ENCODE measurements at regions not wholly inside any gene's neighbourhood (a gene's known extent, or its start where the extent isn't known, plus 50 kb on each side); places are given as distances from the start of the nearest gene placed in this dataset.
"Not testable (repeated sequence)": the region's sequence is repeated elsewhere in the genome, so short reads cannot be mapped to it uniquely, and the experiment has no call there.

DNA sequence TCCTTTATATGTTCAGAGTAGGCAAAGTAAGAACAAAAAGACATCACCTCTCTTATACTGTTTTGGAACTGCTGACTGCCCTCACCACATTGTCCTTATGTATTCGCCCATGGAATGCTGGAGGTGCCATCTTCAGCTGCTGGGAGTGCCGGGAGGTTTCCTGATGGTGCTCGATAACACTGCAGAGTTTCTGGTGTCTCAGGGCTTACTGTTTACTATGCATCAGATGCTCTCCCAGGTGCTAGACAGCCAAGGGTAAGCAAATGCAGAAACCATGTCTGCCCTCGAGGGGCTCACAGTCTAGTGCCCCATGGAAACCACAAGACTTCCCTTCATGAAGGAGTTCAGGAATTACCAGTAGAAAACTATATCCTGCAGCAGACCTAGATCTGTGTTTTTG lies 70.1 kb upstream of the SMIM23 start:
- intact Hi-C loops (cut with micrococcal nuclease) = no loop called here
- DNase-seq (no peak), ATAC-seq (no peak)

DNA sequence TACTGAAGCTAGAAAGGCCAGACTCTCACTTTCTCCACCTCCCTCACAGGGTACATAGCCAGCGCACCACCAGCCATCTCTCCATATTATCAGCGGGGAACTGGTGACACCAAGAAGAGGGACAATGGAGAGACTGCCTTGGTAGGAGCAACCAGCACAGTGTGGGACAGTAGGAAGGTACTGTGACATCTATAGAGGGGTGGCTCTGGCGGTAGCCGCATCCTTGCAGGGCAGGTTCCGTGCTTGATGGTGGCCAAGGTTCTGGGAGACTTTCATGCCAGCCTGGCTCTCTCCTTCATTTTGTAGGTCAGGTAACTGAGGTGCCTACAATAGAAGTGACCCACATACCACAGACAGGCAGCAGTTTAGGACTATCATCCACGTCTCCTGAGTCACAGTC lies 65.5 kb upstream of the SMIM23 start:
- DNase-seq = no peak
- no peak for ATAC-seq
- intact Hi-C loops (cut with micrococcal nuclease) = no loop called here

DNA sequence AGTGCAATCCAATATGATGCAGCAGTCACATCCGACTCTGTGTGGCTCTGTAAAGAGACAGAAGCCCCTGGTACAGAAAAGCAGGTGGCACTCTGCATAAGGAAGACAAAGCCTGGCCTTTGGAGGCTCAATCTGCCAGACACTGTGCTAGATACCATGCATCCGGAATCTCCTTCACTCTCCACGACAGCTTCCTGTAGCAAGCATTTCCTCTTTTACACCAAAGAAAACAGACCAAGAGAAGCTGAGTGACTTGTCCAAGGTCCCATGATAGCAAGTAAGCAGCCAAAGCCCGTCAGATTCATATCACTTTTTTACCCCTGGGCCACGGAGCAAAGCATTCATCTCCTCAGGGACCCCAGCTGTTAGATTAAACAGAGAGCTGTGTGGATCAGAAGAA lies 64.2 kb upstream of the SMIM23 start:
- DNase-seq (no peak), ATAC-seq (peak; percentile 15)
- intact Hi-C loops (cut with micrococcal nuclease) = no loop called here

- intact Hi-C loops (cut with micrococcal nuclease) = no loop called here
- ATAC-seq = peak; percentile 84
- DNase-seq = no peak
Measured at GRCh38 chr5:171724468-171725204, 61.0 kb upstream of the SMIM23 start.

DNA sequence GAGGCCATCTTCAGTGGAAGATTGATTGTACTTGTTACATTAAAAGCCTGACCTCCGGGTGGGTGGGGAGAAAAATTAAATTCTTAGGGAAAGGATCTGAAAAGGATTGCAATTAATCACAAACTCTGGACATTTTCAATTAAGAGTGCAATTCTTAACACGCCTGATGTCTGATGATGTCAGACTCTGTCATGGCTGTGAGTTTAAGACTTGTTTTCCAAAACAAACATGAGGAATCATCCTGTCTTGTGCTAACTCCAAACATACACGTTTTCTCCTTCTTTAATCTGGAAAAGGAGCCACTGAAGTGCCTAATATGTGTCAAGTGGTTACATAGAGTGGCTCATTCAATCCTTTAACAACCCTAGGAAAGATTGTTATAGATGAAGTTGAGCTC lies 60.4 kb upstream of the SMIM23 start:
- peak; percentile 35 for ATAC-seq
- DNase-seq = no peak
- intact Hi-C loops (cut with micrococcal nuclease) = no loop called here

GRCh38 chr5:171726819-171727218 lies 58.8 kb upstream of the SMIM23 start:
- intact Hi-C loops (cut with micrococcal nuclease); ATAC-seq: not testable (repeated sequence)

DNA sequence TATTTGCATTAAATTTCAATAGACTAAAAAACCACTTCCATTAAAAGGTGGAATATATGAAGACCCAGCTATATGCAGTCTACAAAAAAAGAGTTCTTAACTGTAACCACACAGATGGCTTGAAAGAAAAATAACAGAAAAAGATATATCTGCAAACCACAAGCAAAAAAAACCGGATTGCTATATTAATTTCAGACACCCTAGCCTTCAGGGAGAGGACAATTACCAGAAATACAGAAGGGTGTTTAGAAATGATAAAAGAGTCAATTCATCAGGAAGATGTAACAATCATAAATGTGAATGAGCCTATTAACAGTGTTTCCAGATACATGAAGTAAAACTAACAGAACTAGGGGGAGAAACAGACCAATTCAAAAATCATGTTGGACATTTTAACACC lies 56.9 kb upstream of the SMIM23 start:
- DNase-seq = no peak
- intact Hi-C loops (cut with micrococcal nuclease) = no loop called here
- ATAC-seq = no peak

More at GRCh38 chr5:171726819-171727218, 58.8 kb upstream of the SMIM23 start:
- not testable (repeated sequence) for DNase-seq
